ENCODE measurements at regions not wholly inside any gene's neighbourhood (a gene's known extent, or its start where the extent isn't known, plus 50 kb on each side); places are given as distances from the start of the nearest gene placed in this dataset.
A peak's percentile ranks its signal among the peaks of the same experiment; 100 is the strongest.

DNA sequence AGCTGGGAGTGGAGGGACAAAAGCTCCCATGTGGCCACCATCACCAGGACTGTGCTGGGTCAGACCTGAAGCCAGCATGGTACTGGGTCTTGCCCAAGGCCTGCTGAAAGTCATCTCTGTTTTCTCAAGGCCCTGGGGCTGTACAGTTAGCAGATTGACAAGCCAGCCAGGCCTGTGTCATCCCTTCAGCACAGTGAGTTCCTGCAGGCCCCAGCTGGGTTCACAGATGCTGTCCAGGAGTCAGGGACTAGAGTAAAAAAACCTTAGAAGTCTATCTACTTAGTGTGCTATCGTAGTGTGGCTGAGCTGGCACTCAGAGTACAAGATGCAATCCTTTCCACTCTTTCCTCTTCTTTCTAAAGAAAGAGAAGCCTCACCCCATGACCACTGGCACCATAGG is 246.0 kb upstream of the NAALADL2 start:
- Histone ChIP-seq H3K27ac (no peak overlapping the region), H3K36me3 (ENCODE audit: low read depth, missing control alignments) (no peaks in the 10 kb centered on the region), H3K9me3 (no peaks in the 10 kb centered on the region), H3K4me3 (no peak overlapping the region), H3K27me3 (no peaks in the 10 kb centered on the region), H3K4me1 (peaks cover 1% of the 10 kb centered on the region)
- 43 to 55% methylated on average over 1 of the region's 1 CpG for WGBS, 2 donors
- no peak for TF ChIP-seq POLR2A (IDR thresholded peaks at IDR 0.05)
- no peak for TF ChIP-seq CTCF (IDR thresholded peaks at IDR 0.05)
- intact Hi-C loops (cut with DNase I; ENCODE audit: low total_unique reads): no loop called here
- DNase-seq: no peak

DNA sequence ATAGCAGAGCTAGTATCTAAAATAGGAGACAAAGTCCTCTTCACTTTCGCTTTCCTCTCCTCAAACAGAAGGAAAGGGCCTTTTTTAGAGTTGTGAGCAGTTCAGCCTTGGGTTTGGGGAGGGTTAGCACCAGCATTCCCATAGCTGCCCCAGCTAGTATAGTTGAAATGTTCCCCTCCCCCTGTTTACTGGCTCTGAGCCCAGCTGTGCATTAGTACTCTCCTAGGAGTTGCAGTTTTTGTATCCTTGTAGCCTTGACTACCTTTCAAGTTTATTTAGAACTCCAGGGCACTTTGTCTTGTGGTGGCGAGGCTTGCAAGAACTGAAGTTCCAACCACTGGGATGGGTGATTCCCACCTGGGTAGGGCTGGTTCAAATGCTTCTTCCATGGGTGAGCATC is 245.1 kb upstream of the NAALADL2 start:
- no peak overlapping the region for H3K27ac ChIP-seq
- H3K36me3 ChIP-seq (ENCODE audit: low read depth, missing control alignments): no peaks in the 10 kb centered on the region
- DNase-seq: no peak
- peaks cover 8% of the 10 kb centered on the region for H3K4me1 ChIP-seq
- no peaks in the 10 kb centered on the region for H3K27me3 ChIP-seq
- no peak overlapping the region for H3K4me3 ChIP-seq
- intact Hi-C loops (cut with DNase I; ENCODE audit: low total_unique reads): no loop called here
- TF ChIP-seq CTCF (IDR thresholded peaks at IDR 0.05): no peak
- TF ChIP-seq POLR2A (IDR thresholded peaks at IDR 0.05): no peak
- H3K9me3 ChIP-seq: no peaks in the 10 kb centered on the region
- WGBS, 2 donors: 78 to 93% methylated on average over 1 to 2 of the region's 2 CpGs

GRCh38 chr3:174618368-174619080 is 240.6 kb upstream of the NAALADL2 start:
- H3K9me3 ChIP-seq: no peaks in the 10 kb centered on the region
- DNase-seq: no peak
- H3K4me1 ChIP-seq: peaks cover 8% of the 10 kb centered on the region
- intact Hi-C loops (cut with DNase I; ENCODE audit: low total_unique reads): no loop called here
- peak overlapping the region in 1 of 2 donors; percentile 13 for H3K27ac ChIP-seq
- H3K27me3 ChIP-seq: no peaks in the 10 kb centered on the region
- no peak overlapping the region for H3K4me3 ChIP-seq
- no peaks in the 10 kb centered on the region for H3K36me3 ChIP-seq (ENCODE audit: low read depth, missing control alignments)
- TF ChIP-seq CTCF (IDR thresholded peaks at IDR 0.05) (no peak), POLR2A (IDR thresholded peaks at IDR 0.05) (no peak)
- 67 to 76% methylated on average over 1 of the region's 1 CpG for WGBS, 2 donors

DNA sequence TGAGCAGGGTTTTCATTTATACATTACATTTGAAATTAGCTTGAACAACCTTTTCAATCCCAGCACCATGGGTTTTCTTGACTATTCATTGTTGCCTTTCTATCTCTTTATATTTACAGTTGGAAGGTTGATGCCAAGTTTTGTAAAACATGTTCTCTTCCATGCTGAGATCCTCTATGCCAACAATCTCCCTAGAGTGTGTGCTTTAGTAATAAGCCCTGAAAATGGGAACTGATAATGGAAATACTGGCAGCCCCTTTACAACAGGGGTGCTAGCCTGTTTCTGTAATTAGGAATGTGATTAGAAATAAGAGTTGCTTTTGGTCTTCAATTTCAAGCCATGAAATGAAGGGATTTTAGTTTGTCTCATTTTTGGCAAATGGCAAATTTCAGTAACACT is 239.9 kb upstream of the NAALADL2 start:
- Histone ChIP-seq H3K9me3 (no peaks in the 10 kb centered on the region), H3K27me3 (no peaks in the 10 kb centered on the region), H3K4me3 (no peak overlapping the region), H3K36me3 (ENCODE audit: low read depth, missing control alignments) (no peaks in the 10 kb centered on the region), H3K27ac (no peak overlapping the region), H3K4me1 (peaks cover 8% of the 10 kb centered on the region)
- DNase-seq: no peak
- intact Hi-C loops (cut with DNase I; ENCODE audit: low total_unique reads): no loop called here
- TF ChIP-seq POLR2A (IDR thresholded peaks at IDR 0.05) (no peak), CTCF (IDR thresholded peaks at IDR 0.05) (no peak)

GRCh38 chr3:174620138-174620537 is 239.0 kb upstream of the NAALADL2 start:
- Histone ChIP-seq H3K9me3 (no peaks in the 10 kb centered on the region), H3K36me3 (ENCODE audit: low read depth, missing control alignments) (no peaks in the 10 kb centered on the region), H3K27ac (no peak overlapping the region), H3K27me3 (no peaks in the 10 kb centered on the region), H3K4me1 (peaks cover 8% of the 10 kb centered on the region), H3K4me3 (no peak overlapping the region)
- intact Hi-C loops (cut with DNase I; ENCODE audit: low total_unique reads): no loop called here
- no peak for DNase-seq
- WGBS, 2 donors: 74 to 79% methylated on average over 2 of the region's 2 CpGs
- TF ChIP-seq CTCF (IDR thresholded peaks at IDR 0.05) (peak in 1 of 3 experiments; percentile 22), POLR2A (IDR thresholded peaks at IDR 0.05) (no peak)
